Vagina (tissue), 2 donors: ENCODE measurements at regions not wholly inside any gene's neighbourhood (a gene's known extent, or its start where the extent isn't known, plus 50 kb on each side); places are given as distances from the start of the nearest gene placed in this dataset.

ENCODE experiments used
- DNase-seq, 2 donors: peaks; one replicate each; pipeline ENCODE4 v3.0.0-alpha.2; 2017; ENCODE audit errors: extremely low spot score in 2 of 2
- H3K27ac ChIP-seq: fragments of 200-600 bp; sonication (generic); one replicate; pipeline ENCODE4 v1.5.1; 2019
- H3K27me3 ChIP-seq: fragments of 200-600 bp; sonication (generic); one replicate; pipeline ENCODE4 v1.5.1; 2019
- H3K36me3 ChIP-seq, 2 donors: fragments of 200-600 bp; sonication (generic); one replicate each; pipeline ENCODE4 v1.5.1; 2017 to 2019
- H3K4me1 ChIP-seq: fragments of 200-600 bp; sonication (generic); one replicate; pipeline ENCODE4 v1.5.1; 2019
- H3K4me3 ChIP-seq, 2 donors: fragments of 200-600 bp; sonication (generic); 1 replicate in 1 of 2; 2 replicates in 1 of 2; pipeline ENCODE4 v1.5.1; 2016 to 2019
- H3K9me3 ChIP-seq: fragments of 200-600 bp; sonication (generic); one replicate; pipeline ENCODE4 v1.5.1; 2019
- CTCF ChIP-seq, 3 experiments: fragments of 450-650 bp in 2 of 3; fragments of 200-600 bp in 1 of 3; sonication (generic) in 1 of 3; IDR thresholded peaks; one replicate each; pipeline ENCODE4 v1.5.1; 2017 to 2019; ENCODE audit warnings: antibody characterized with exemption in 3 of 3, mild to moderate bottlenecking in 2 of 3, moderate library complexity in 2 of 3
- POLR2A ChIP-seq, 2 donors: fragments of 450-650 bp; IDR thresholded peaks; one replicate each; pipeline ENCODE4 v1.6.1; 2017; ENCODE audit warnings: antibody characterized with exemption in 2 of 2, mild to moderate bottlenecking in 2 of 2, moderate library complexity in 2 of 2
- POLR2AphosphoS5 ChIP-seq, 2 donors: sonication (generic); formaldehyde crosslinking; IDR thresholded peaks; one replicate each; pipeline ENCODE4 v1.9.0; 2017; ENCODE audit warnings: antibody characterized with exemption in 2 of 2, mild to moderate bottlenecking in 2 of 2, low read depth in 1 of 2; ENCODE audit not compliant: insufficient read depth in 1 of 2
- intact Hi-C: fragments of 100-400 bp; cut with DNase I; formaldehyde crosslinking; loops from one replicate; pipeline ENCODE4 v1.15.1; 2023

- Histone ChIP-seq H3K4me3 (no peak overlapping the region), H3K9me3 (no peaks in the 10 kb centered on the region), H3K27me3 (no peaks in the 10 kb centered on the region), H3K36me3 (no peaks in the 10 kb centered on the region), H3K27ac (no peak overlapping the region), H3K4me1 (peaks cover 7% of the 10 kb centered on the region)
- intact Hi-C loops, result loop anchor here (10.0 kb wide), 1 partner anchor 273 kb away; the partner anchor contains the start of gene SPRY1
- DNase-seq, result no peak
- TF ChIP-seq POLR2AphosphoS5 (IDR thresholded peaks at IDR 0.05; ENCODE audit: insufficient read depth in 1 of 2, low read depth in 1 of 2) (no peak), POLR2A (IDR thresholded peaks at IDR 0.05) (no peak), CTCF (IDR thresholded peaks at IDR 0.05) (no peak)
Observed at GRCh38 chr4:123667496-123667895, 270.9 kb downstream of the SPRY1 start.

GRCh38 chr4:123667991-123668390 lies 271.4 kb downstream of the SPRY1 start:
- no peak overlapping the region for H3K27ac ChIP-seq
- H3K36me3 ChIP-seq, result no peaks in the 10 kb centered on the region
- H3K4me1 ChIP-seq, result peaks cover 8% of the 10 kb centered on the region
- TF ChIP-seq POLR2AphosphoS5 (IDR thresholded peaks at IDR 0.05; ENCODE audit: insufficient read depth in 1 of 2, low read depth in 1 of 2), result no peak
- no peak for DNase-seq
- H3K27me3 ChIP-seq, result no peaks in the 10 kb centered on the region
- no peak overlapping the region for H3K4me3 ChIP-seq
- no peaks in the 10 kb centered on the region for H3K9me3 ChIP-seq
- intact Hi-C loops, result loop anchor here (10.0 kb wide), 1 partner anchor 273 kb away; the partner anchor contains the start of gene SPRY1

GRCh38 chr4:123671636-123672404 lies 275.2 kb downstream of the SPRY1 start:
- no peaks in the 10 kb centered on the region for H3K27me3 ChIP-seq
- H3K27ac ChIP-seq, result no peak overlapping the region
- peaks cover 8% of the 10 kb centered on the region for H3K4me1 ChIP-seq
- no peak for DNase-seq
- no peak for TF ChIP-seq POLR2A (IDR thresholded peaks at IDR 0.05)
- no peak for TF ChIP-seq CTCF (IDR thresholded peaks at IDR 0.05)
- TF ChIP-seq POLR2AphosphoS5 (IDR thresholded peaks at IDR 0.05; ENCODE audit: insufficient read depth in 1 of 2, low read depth in 1 of 2), result no peak
- H3K9me3 ChIP-seq, result no peaks in the 10 kb centered on the region
- intact Hi-C loops, result no loop called here
- no peak overlapping the region for H3K4me3 ChIP-seq
- no peaks in the 10 kb centered on the region for H3K36me3 ChIP-seq

GRCh38 chr4:123672987-123673386 lies 276.4 kb downstream of the SPRY1 start:
- Histone ChIP-seq H3K27me3 (no peaks in the 10 kb centered on the region), H3K27ac (no peak overlapping the region), H3K4me1 (peaks cover 8% of the 10 kb centered on the region), H3K36me3 (no peaks in the 10 kb centered on the region), H3K4me3 (no peak overlapping the region), H3K9me3 (no peaks in the 10 kb centered on the region)
- intact Hi-C loops, result no loop called here
- no peak for DNase-seq
- no peak for TF ChIP-seq CTCF (IDR thresholded peaks at IDR 0.05)
- TF ChIP-seq POLR2AphosphoS5 (IDR thresholded peaks at IDR 0.05; ENCODE audit: insufficient read depth in 1 of 2, low read depth in 1 of 2), result no peak
- TF ChIP-seq POLR2A (IDR thresholded peaks at IDR 0.05), result no peak

GRCh38 chr4:123673971-123674370 lies 277.4 kb downstream of the SPRY1 start:
- H3K27ac ChIP-seq, result no peak overlapping the region
- no peak for DNase-seq
- no peaks in the 10 kb centered on the region for H3K27me3 ChIP-seq
- intact Hi-C loops, result no loop called here
- no peaks in the 10 kb centered on the region for H3K36me3 ChIP-seq
- peaks cover 8% of the 10 kb centered on the region for H3K4me1 ChIP-seq
- no peak for TF ChIP-seq POLR2AphosphoS5 (IDR thresholded peaks at IDR 0.05; ENCODE audit: insufficient read depth in 1 of 2, low read depth in 1 of 2)
- TF ChIP-seq CTCF (IDR thresholded peaks at IDR 0.05), result no peak
- TF ChIP-seq POLR2A (IDR thresholded peaks at IDR 0.05), result no peak
- no peaks in the 10 kb centered on the region for H3K9me3 ChIP-seq
- no peak overlapping the region for H3K4me3 ChIP-seq
